ENCODE measurements at regions not wholly inside any gene's neighbourhood (a gene's known extent, or its start where the extent isn't known, plus 50 kb on each side); places are given as distances from the start of the nearest gene placed in this dataset.

DNA sequence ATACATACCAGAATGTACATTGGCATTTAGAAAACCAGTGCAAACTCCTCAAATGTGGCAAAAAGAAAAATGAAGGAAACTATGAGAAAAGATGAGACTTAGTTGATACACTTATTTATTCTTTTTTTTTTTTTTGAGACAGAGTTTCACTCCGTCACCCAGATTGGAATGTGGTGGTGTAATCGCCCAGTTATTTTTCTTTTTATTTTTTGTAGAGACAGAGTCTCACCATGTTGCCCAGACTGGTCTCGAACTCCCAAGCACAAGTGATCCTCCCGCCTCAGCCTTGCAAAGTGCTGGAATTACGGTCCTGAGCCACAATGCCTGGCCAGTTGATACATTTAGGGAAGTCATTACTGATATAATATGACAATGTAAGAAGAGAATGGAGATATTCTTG, 274.2 kb upstream of the LRATD1 start:
- TF ChIP-seq, protein P1, sequence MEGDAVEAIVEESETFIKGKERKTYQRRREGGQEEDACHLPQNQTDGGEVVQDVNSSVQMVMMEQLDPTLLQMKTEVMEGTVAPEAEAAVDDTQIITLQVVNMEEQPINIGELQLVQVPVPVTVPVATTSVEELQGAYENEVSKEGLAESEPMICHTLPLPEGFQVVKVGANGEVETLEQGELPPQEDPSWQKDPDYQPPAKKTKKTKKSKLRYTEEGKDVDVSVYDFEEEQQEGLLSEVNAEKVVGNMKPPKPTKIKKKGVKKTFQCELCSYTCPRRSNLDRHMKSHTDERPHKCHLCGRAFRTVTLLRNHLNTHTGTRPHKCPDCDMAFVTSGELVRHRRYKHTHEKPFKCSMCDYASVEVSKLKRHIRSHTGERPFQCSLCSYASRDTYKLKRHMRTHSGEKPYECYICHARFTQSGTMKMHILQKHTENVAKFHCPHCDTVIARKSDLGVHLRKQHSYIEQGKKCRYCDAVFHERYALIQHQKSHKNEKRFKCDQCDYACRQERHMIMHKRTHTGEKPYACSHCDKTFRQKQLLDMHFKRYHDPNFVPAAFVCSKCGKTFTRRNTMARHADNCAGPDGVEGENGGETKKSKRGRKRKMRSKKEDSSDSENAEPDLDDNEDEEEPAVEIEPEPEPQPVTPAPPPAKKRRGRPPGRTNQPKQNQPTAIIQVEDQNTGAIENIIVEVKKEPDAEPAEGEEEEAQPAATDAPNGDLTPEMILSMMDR (IDR thresholded peaks at IDR 0.05): no peak
- no peak for TF ChIP-seq EP300 (IDR thresholded peaks at IDR 0.05)
- no peak for TF ChIP-seq JUN (IDR thresholded peaks at IDR 0.05)
- TF ChIP-seq CHD4 (IDR thresholded peaks at IDR 0.05; ENCODE audit: borderline replicate concordance): no peak
- no peak for TF ChIP-seq POLR2A (IDR thresholded peaks at IDR 0.05; ENCODE audit: low read length)
- TF ChIP-seq RFX5 (IDR thresholded peaks at IDR 0.05): no peak
- TF ChIP-seq ESRRA (IDR thresholded peaks at IDR 0.05; ENCODE audit: borderline replicate concordance, low read length): no peak
- TF ChIP-seq, protein P2, sequence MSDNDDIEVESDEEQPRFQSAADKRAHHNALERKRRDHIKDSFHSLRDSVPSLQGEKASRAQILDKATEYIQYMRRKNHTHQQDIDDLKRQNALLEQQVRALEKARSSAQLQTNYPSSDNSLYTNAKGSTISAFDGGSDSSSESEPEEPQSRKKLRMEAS (IDR thresholded peaks at IDR 0.05): no peak
- no peak for TF ChIP-seq PHF8 (IDR thresholded peaks at IDR 0.05; ENCODE audit: borderline replicate concordance, low read depth)
- TF ChIP-seq, protein P3, sequence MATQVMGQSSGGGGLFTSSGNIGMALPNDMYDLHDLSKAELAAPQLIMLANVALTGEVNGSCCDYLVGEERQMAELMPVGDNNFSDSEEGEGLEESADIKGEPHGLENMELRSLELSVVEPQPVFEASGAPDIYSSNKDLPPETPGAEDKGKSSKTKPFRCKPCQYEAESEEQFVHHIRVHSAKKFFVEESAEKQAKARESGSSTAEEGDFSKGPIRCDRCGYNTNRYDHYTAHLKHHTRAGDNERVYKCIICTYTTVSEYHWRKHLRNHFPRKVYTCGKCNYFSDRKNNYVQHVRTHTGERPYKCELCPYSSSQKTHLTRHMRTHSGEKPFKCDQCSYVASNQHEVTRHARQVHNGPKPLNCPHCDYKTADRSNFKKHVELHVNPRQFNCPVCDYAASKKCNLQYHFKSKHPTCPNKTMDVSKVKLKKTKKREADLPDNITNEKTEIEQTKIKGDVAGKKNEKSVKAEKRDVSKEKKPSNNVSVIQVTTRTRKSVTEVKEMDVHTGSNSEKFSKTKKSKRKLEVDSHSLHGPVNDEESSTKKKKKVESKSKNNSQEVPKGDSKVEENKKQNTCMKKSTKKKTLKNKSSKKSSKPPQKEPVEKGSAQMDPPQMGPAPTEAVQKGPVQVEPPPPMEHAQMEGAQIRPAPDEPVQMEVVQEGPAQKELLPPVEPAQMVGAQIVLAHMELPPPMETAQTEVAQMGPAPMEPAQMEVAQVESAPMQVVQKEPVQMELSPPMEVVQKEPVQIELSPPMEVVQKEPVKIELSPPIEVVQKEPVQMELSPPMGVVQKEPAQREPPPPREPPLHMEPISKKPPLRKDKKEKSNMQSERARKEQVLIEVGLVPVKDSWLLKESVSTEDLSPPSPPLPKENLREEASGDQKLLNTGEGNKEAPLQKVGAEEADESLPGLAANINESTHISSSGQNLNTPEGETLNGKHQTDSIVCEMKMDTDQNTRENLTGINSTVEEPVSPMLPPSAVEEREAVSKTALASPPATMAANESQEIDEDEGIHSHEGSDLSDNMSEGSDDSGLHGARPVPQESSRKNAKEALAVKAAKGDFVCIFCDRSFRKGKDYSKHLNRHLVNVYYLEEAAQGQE (IDR thresholded peaks at IDR 0.05): no peak
- TF ChIP-seq SMC3 (IDR thresholded peaks at IDR 0.05): no peak
- no peak for TF ChIP-seq KDM5A (IDR thresholded peaks at IDR 0.05)

Measured in A549 (cell line).